Peyer's patch (tissue), 4 donors: ENCODE measurements at regions not wholly inside any gene's neighbourhood (a gene's known extent, or its start where the extent isn't known, plus 50 kb on each side); places are given as distances from the start of the nearest gene placed in this dataset.

ENCODE experiments used
- POLR2A ChIP-seq, 2 donors: fragments of 450-650 bp; IDR thresholded peaks; one replicate each; pipeline ENCODE4 v1.5.1; 2017; ENCODE audit warnings: antibody characterized with exemption in 2 of 2, mild to moderate bottlenecking in 2 of 2, moderate library complexity in 2 of 2
- TF ChIP-seq, protein P1 (sequence below), 6 experiments: fragments of 450-650 bp in 4 of 6; fragments of 200-600 bp in 2 of 6; sonication (generic) in 1 of 6; IDR thresholded peaks; one replicate each; pipeline ENCODE4 v1.5.1; 2017 to 2019; ENCODE audit warnings: antibody characterized with exemption in 6 of 6, mild to moderate bottlenecking in 3 of 6, moderate library complexity in 1 of 6

DNA sequence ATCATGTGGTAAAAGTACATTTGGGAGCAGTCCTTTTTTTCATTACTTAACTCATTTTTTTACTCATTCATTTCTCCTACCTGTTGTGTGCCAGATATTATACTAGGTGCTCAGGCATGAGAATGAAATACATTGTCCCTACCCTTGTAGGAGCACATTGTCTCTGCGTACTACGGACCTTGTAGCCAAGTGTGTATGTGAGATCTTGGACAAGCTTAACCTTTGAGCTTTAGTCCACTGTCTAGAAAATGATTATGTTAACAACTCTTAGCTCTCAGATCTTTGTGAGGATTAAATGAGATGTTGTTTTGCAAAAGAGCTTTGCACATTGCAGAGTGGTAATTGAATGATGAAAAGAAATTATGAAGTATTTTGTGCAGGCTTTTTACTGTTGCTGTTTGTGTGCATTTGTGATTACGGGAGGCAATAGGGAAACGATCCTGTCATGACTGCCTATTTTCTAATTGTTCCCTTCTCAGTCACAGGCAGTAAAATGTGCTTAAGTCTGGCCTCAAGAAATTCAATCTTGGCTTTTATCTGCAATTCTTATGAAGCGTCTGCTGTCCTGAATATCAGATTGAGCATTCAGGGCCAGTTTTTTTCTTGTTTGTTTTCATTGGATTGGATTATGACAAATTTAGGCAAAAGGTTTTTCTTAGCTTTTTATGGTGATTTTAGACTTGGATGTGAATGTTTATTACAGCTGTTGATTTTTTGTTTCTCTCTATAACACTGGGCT lies 447.7 kb downstream of the PDZRN4 start:
- TF ChIP-seq, protein P1, sequence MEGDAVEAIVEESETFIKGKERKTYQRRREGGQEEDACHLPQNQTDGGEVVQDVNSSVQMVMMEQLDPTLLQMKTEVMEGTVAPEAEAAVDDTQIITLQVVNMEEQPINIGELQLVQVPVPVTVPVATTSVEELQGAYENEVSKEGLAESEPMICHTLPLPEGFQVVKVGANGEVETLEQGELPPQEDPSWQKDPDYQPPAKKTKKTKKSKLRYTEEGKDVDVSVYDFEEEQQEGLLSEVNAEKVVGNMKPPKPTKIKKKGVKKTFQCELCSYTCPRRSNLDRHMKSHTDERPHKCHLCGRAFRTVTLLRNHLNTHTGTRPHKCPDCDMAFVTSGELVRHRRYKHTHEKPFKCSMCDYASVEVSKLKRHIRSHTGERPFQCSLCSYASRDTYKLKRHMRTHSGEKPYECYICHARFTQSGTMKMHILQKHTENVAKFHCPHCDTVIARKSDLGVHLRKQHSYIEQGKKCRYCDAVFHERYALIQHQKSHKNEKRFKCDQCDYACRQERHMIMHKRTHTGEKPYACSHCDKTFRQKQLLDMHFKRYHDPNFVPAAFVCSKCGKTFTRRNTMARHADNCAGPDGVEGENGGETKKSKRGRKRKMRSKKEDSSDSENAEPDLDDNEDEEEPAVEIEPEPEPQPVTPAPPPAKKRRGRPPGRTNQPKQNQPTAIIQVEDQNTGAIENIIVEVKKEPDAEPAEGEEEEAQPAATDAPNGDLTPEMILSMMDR (IDR thresholded peaks at IDR 0.05) = no peak
- no peak for TF ChIP-seq POLR2A (IDR thresholded peaks at IDR 0.05)
